Spleen (tissue), 11 donors: ENCODE measurements at regions not wholly inside any gene's neighbourhood (a gene's known extent, or its start where the extent isn't known, plus 50 kb on each side); places are given as distances from the start of the nearest gene placed in this dataset.

Source experiments
- DNase-seq: peaks from one replicate; pipeline ENCODE4 v3.0.0-alpha.2; 2020
- H3K27ac ChIP-seq, 8 donors: fragments of 200-600 bp; sonication (generic) in 7 of 8; 1 replicate in 4 of 8; 2 replicates in 4 of 8; pipeline versions ENCODE4 v1.5.0 to v1.8.0; 2016 to 2021; ENCODE audit warnings: inconsistent platforms in 4 of 8, mild to moderate bottlenecking in 4 of 8, moderate library complexity in 1 of 8
- H3K27me3 ChIP-seq, 7 donors: fragments of 200-600 bp; sonication (generic) in 6 of 7; replicated peaks in 1 of 7; 1 replicate in 4 of 7; 2 replicates in 3 of 7; pipeline versions ENCODE4 v1.5.0 to v1.8.0; 2016 to 2021; ENCODE audit warnings: inconsistent platforms in 3 of 7, mild to moderate bottlenecking in 1 of 7
- H3K36me3 ChIP-seq, 6 donors: fragments of 200-600 bp; sonication (generic) in 5 of 6; 1 replicate in 4 of 6; 2 replicates in 2 of 6; pipeline versions ENCODE4 v1.5.0 to v1.8.0; 2016 to 2021; ENCODE audit warnings: inconsistent platforms in 2 of 6
- H3K4me1 ChIP-seq, 6 donors: fragments of 200-600 bp; sonication (generic) in 5 of 6; 1 replicate in 3 of 6; 2 replicates in 3 of 6; pipeline versions ENCODE4 v1.5.0 to v1.8.0; 2016 to 2021; ENCODE audit warnings: inconsistent platforms in 3 of 6
- H3K4me3 ChIP-seq, 8 donors: fragments of 200-600 bp; sonication (generic) in 7 of 8; 1 replicate in 4 of 8; 2 replicates in 4 of 8; pipeline versions ENCODE4 v1.5.0 to v1.8.0; 2016 to 2021; ENCODE audit warnings: inconsistent platforms in 4 of 8, mild to moderate bottlenecking in 4 of 8, moderate library complexity in 2 of 8
- H3K9me3 ChIP-seq, 8 donors: fragments of 200-600 bp; sonication (generic) in 7 of 8; 1 replicate in 4 of 8; 2 replicates in 4 of 8; pipeline versions ENCODE4 v1.5.0 to v1.8.0; 2016 to 2021; ENCODE audit warnings: inconsistent platforms in 4 of 8
- POLR2A ChIP-seq, 3 donors: fragments of 450-650 bp; IDR thresholded peaks; one replicate each; pipeline ENCODE4 v1.5.1; 2017; ENCODE audit warnings: antibody characterized with exemption in 3 of 3, mild to moderate bottlenecking in 1 of 3
- POLR2AphosphoS5 ChIP-seq, 3 donors: sonication (generic); formaldehyde crosslinking; IDR thresholded peaks; one replicate each; pipeline ENCODE4 v1.5.1; 2017; ENCODE audit warnings: antibody characterized with exemption in 3 of 3
- WGBS, 5 donors: extraction: QIAGEN DNeasy Blood & Tissue Kit in 3 of 5; methylation state at CpG; one replicate each; pipeline versions ENCODE4 v1.1.5 to v1.1.7; 2013 to 2018; 5-methylcytosine and 5-hydroxymethylcytosine counted together
- intact Hi-C: fragments of 100-400 bp; cut with DNase I; formaldehyde crosslinking; loops from one replicate; pipeline ENCODE4 v1.15.0; 2023; ENCODE audit warnings: low total_unique reads
- TF ChIP-seq, protein P1 (sequence below), 11 experiments: fragments of 200-600 bp in 7 of 11; fragments of 450-650 bp in 4 of 11; sonication (generic) in 4 of 11; IDR thresholded peaks in 8 of 11; conservative IDR thresholded peaks in 3 of 11; 1 replicate in 7 of 11; 2 replicates in 4 of 11; pipeline versions ENCODE4 v1.4.0 to v1.8.0; 2016 to 2021; ENCODE audit warnings: antibody characterized with exemption in 11 of 11, inconsistent platforms in 4 of 11, mild to moderate bottlenecking in 1 of 11
- donor health status: healthy with polysubstance abuse.
- donor health status: DM: no; HTN: no; CAD: no; lungs with moderate emphysema.
- donor health status: DM: no; HTN: no; CAD: no.
- donor health status: Bipolar disorder and iron deficiency.
- donor health status: healthy.
- donor health status: DM: no; HTN: no; CAD: no.
- donor health status: DM: yes; HTN: yes; CAD: no.

DNA sequence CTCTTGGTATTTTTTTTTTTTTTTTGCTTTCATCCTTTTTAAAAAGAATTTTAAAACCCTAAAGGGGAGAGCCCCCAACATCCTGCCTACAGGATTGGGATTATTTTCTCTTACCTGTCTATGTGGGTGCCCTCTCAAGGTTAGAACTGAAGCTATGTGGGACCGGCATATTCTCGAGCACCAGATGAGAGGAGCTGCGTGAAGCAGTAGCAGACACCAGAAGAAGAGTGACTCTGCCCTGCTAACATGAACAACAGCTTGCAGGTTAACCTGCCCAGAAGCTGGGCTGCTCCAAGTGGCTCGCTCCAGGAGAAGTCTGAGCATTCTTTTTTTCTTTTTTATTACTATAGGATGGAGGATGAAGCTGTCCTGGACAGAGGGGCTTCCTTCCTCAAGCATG, 102.6 kb upstream of the SLC4A4 start:
- 89 to 93% (median 89%) methylated on average over 4 of the region's 4 CpGs for WGBS, 5 donors
- no peak for DNase-seq
- no peak overlapping the region for H3K27ac ChIP-seq
- no peaks in the 10 kb centered on the region for H3K36me3 ChIP-seq
- TF ChIP-seq, protein P1, sequence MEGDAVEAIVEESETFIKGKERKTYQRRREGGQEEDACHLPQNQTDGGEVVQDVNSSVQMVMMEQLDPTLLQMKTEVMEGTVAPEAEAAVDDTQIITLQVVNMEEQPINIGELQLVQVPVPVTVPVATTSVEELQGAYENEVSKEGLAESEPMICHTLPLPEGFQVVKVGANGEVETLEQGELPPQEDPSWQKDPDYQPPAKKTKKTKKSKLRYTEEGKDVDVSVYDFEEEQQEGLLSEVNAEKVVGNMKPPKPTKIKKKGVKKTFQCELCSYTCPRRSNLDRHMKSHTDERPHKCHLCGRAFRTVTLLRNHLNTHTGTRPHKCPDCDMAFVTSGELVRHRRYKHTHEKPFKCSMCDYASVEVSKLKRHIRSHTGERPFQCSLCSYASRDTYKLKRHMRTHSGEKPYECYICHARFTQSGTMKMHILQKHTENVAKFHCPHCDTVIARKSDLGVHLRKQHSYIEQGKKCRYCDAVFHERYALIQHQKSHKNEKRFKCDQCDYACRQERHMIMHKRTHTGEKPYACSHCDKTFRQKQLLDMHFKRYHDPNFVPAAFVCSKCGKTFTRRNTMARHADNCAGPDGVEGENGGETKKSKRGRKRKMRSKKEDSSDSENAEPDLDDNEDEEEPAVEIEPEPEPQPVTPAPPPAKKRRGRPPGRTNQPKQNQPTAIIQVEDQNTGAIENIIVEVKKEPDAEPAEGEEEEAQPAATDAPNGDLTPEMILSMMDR (IDR thresholded peaks at IDR 0.05 in 8 of 11, conservative IDR thresholded peaks at IDR 0.05 in 3 of 11): no peak
- no peak for TF ChIP-seq POLR2A (IDR thresholded peaks at IDR 0.05)
- TF ChIP-seq POLR2AphosphoS5 (IDR thresholded peaks at IDR 0.05): no peak
- no peak overlapping the region for H3K4me3 ChIP-seq
- intact Hi-C loops: no loop called here
- H3K4me1 ChIP-seq: peaks cover 0 to 3% (median 0%) of the 10 kb centered on the region in 6 donors
- no peaks in the 10 kb centered on the region for H3K27me3 ChIP-seq
- no peaks in the 10 kb centered on the region for H3K9me3 ChIP-seq

DNA sequence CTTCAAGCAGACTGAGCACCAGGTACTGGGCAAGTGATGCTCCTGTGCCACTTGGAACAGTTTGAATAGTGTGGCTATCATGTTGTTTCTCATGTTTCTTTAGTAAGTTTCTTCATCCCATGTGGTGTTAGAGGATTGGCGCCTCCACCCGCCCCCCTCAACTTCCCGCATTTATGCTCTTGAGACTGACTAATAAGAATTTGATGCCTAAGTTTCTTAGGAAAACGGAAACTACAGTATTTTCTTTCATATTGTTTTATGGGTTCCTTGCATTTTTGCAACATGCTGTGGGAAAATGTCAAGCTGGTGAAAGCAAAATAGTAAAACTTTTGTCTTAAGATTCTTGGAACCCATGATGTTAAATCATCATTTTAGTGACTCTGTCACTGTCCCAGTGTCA, 101.2 kb upstream of the SLC4A4 start:
- H3K27ac ChIP-seq: no peak overlapping the region

DNA sequence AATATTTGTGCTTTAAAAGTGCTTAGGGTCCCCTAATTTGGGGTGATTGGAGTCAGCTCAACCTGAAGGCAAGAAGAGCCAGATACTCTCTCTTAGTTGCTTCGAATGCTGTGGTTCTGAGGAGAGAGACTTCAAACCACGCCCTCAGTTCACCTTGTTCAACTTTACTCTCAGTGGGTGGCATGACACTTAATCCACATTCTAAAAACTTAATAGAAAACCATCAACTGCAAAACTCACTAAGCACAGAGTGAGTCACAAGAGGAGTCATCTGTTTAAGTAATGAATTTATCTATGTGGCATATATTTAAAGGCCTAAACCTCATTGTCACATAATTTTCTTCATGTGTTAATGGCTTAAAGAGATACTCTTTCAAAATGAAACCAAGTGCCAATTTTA, 99.5 kb upstream of the SLC4A4 start:
- no peaks in the 10 kb centered on the region for H3K36me3 ChIP-seq
- TF ChIP-seq, protein P1 (IDR thresholded peaks at IDR 0.05 in 8 of 11, conservative IDR thresholded peaks at IDR 0.05 in 3 of 11): no peak
- TF ChIP-seq POLR2AphosphoS5 (IDR thresholded peaks at IDR 0.05) (no peak), POLR2A (IDR thresholded peaks at IDR 0.05) (no peak)
- no peak overlapping the region for H3K27ac ChIP-seq
- H3K4me1 ChIP-seq: peaks cover 0 to 8% (median 1%) of the 10 kb centered on the region in 6 donors
- no peak for DNase-seq
- H3K9me3 ChIP-seq: no peaks in the 10 kb centered on the region
- no peaks in the 10 kb centered on the region for H3K27me3 ChIP-seq
- WGBS, 5 donors: 82 to 92% (median 84%) methylated on average over 2 of the region's 2 CpGs
- intact Hi-C loops: no loop called here
- H3K4me3 ChIP-seq: no peak overlapping the region

More for the DNA sequence above, 101.2 kb upstream of the SLC4A4 start:
- no peaks in the 10 kb centered on the region for H3K27me3 ChIP-seq
- no peak overlapping the region for H3K4me3 ChIP-seq
- peaks cover 0 to 8% (median 1%) of the 10 kb centered on the region in 6 donors for H3K4me1 ChIP-seq
- no peak for DNase-seq
- intact Hi-C loops: no loop called here
- WGBS, 5 donors: 92 to 98% (median 96%) methylated on average over 4 of the region's 4 CpGs
- no peaks in the 10 kb centered on the region for H3K9me3 ChIP-seq
- no peaks in the 10 kb centered on the region for H3K36me3 ChIP-seq
- TF ChIP-seq POLR2A (IDR thresholded peaks at IDR 0.05) (no peak), POLR2AphosphoS5 (IDR thresholded peaks at IDR 0.05) (no peak)
- TF ChIP-seq, protein P1 (IDR thresholded peaks at IDR 0.05 in 8 of 11, conservative IDR thresholded peaks at IDR 0.05 in 3 of 11): no peak

DNA sequence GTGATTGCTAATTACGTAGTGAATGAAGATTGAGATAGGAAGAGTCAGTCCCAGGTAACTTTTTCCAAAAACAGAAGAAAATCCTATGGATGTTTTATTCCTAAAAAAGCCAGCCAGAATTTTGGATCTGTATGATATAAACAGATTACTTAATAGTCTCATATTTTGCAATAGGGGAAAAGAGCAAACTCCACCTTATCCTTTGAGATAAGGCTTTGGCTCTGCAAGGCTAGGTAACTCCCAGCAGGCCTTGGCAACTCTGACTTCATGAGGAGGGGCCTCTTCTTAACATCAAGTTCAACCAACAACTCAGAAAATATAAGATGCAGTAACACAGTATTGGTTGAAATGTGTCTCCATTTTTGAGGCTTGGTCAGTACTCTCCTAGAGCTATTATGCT, 98.7 kb upstream of the SLC4A4 start:
- Histone ChIP-seq H3K9me3 (no peaks in the 10 kb centered on the region), H3K27me3 (no peaks in the 10 kb centered on the region), H3K27ac (no peak overlapping the region), H3K4me3 (no peak overlapping the region), H3K4me1 (peaks cover 0 to 8% (median 1%) of the 10 kb centered on the region in 6 donors), H3K36me3 (no peaks in the 10 kb centered on the region)
- intact Hi-C loops: no loop called here
- no peak for DNase-seq
- TF ChIP-seq, protein P1 (IDR thresholded peaks at IDR 0.05 in 8 of 11, conservative IDR thresholded peaks at IDR 0.05 in 3 of 11): no peak
- TF ChIP-seq POLR2AphosphoS5 (IDR thresholded peaks at IDR 0.05): no peak
- TF ChIP-seq POLR2A (IDR thresholded peaks at IDR 0.05): no peak
- 88 to 95% (median 93%) methylated on average over 1 of the region's 1 CpG for WGBS, 5 donors
